ENCODE measurements at regions not wholly inside any gene's neighbourhood (a gene's known extent, or its start where the extent isn't known, plus 50 kb on each side); places are given as distances from the start of the nearest gene placed in this dataset.
"Not testable (repeated sequence)": the region's sequence is repeated elsewhere in the genome, so short reads cannot be mapped to it uniquely, and the experiment has no call there.

GRCh38 chr4:189804894-189805293, 135.8 kb upstream of the FRG1 start:
- no peak for DNase-seq

DNA sequence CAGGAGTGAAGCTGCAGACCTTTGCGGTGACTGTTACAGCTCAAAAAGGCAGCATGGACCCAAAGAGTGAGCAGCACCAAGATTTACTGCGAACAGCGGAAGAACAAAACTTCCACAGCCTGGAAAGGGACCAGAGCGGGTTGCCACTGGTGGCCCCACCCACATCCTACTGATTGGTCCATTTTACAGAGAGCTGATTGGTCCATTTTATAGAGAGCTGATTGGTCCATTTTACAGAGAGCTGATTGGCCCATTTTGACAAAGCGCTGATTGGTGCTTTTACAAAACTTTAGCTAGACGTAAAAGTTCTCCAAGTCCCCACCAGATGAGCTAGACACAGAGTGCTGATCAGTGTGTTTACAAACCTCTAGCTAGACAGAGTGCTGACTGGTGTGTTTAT, 134.2 kb upstream of the FRG1 start:
- no peak for DNase-seq

GRCh38 chr4:189807031-189807430, 133.6 kb upstream of the FRG1 start:
- no peak for DNase-seq

- DNase-seq, result no peak
Measured at GRCh38 chr4:189809241-189809735, 131.4 kb upstream of the FRG1 start.

GRCh38 chr4:189809839-189810238, 130.8 kb upstream of the FRG1 start:
- no peak for DNase-seq

DNA sequence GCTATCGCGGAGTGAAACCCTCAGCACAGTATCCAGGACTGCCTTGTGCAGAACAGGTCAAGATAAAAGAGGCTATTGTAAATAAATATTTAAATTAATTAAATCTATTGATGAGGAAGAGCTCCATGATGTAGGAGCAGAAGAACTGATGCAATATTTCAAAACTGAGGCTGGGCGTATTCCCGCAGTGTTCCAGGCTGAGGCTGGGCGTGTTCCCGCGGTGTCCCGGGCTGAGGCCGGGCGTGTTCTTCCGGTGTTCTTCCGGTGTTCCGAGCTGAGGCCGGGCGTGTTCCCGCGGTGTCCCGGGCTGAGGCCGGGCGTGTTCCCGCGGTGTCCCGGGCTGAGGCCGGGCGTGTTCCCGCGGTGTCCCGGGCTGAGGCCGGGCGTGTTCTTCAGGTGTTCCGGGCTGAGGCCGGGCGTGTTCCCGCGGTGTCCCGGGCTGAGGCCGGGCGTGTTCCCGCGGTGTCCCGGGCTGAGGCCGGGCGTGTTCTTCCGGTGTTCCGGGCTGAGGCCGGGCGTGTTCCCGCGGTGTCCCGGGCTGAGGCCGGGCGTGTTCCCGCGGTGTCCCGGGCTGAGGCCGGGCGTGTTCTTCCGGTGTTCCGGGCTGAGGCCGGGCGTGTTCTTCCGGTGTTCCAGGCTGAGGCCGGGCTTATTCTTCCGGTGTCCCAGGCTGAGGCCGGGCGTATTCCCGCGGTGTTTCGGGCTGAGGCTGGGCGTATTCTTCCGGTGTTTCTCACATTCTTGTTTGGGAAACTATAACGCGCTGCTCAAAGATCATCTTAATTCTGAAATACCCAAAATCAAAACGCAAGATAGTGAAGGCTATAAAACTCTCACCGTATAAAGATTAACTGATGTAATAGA, 130.1 kb upstream of the FRG1 start:
- not testable (repeated sequence) for DNase-seq

GRCh38 chr4:189815404-189816192, 125.1 kb upstream of the FRG1 start:
- no peak for DNase-seq

DNA sequence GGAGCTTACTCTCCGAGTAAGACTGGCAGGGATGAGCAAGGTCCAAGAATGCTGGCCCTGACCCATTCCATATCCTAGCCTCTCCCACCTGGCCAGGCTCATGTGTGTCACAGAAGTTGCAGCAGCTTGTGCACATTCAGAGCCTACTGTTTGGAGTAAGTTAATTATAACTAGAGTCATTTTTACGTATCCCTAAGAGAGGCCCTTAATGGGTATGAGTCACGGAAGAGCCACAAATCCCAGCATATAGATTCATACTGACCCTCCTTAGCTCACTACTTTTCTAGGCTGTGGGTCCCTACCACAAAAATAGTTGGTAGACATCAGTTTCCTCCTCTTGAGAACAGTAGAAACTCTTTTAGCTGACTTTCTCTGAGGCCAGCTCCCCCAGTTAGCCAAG, 118.3 kb upstream of the FRG1 start:
- no peak for DNase-seq

- DNase-seq, result no peak
Measured at GRCh38 chr4:189823591-189823990, 117.1 kb upstream of the FRG1 start.

DNA sequence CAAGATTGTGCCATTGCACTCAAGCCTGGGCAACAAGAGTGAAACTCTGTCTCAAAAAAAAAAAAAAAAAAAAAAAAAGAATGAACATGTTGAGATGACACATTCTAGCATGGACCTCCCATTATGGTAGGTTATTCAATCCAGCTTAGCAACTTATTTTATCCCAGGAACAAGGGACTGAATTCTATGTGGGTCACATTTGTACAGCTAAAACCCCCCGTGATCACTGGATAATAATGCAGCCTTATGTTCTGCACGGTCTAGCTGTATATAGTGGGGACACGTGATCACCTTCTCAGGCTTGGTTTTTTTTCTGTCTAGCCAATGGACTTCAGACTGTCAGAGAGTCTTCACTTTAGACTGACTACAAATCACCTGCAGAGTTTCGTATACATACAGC, 115.2 kb upstream of the FRG1 start:
- no peak for DNase-seq

- no peak for DNase-seq
Measured at GRCh38 chr4:189826657-189827056, 114.0 kb upstream of the FRG1 start.

- DNase-seq, result no peak
Measured at GRCh38 chr4:189828081-189828697, 112.5 kb upstream of the FRG1 start.

GRCh38 chr4:189832528-189832927, 108.1 kb upstream of the FRG1 start:
- DNase-seq, result no peak

DNA sequence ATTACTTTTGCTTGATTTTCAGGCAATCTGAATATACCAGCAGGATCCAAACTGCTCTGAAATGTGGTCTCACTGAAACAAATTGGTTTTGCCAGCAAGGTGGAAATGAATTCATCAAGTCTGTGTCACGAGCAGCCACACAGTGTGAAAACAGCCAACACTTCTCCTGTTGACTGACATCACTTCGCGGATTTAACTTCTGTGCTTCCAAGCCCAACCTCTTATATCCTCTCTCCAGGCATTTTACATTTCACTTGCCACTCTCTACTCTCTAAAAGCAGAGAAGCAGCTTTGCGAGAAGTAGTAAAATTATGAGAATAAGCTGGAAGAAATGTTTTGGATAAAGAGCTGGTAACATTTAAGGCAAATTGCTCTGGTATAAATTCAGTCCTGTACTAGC, 106.1 kb upstream of the FRG1 start:
- DNase-seq, result no peak

DNA sequence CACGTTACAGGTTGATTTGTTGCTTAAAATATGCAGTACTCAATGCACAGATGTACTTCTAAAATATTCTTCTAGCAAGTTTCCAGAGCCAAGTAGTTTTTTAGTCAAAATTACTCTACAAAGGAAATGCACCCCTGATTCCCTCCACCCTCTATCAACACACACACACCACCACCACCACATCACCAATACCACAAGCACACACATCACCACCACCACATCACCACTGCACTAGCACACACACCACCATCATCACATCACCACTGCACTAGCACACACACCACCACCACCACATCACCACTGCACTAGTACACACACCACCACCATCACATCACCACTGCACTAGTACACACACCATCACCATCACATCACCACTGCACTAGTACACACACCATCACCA, 105.2 kb upstream of the FRG1 start:
- DNase-seq, result no peak

GRCh38 chr4:189837471-189837870, 103.2 kb upstream of the FRG1 start:
- no peak for DNase-seq

GRCh38 chr4:189838821-189839497, 101.7 kb upstream of the FRG1 start:
- DNase-seq, result no peak

GRCh38 chr4:189840356-189840755, 100.3 kb upstream of the FRG1 start:
- no peak for DNase-seq

GRCh38 chr4:189843413-189844009, 97.2 kb upstream of the FRG1 start:
- no peak for DNase-seq

DNA sequence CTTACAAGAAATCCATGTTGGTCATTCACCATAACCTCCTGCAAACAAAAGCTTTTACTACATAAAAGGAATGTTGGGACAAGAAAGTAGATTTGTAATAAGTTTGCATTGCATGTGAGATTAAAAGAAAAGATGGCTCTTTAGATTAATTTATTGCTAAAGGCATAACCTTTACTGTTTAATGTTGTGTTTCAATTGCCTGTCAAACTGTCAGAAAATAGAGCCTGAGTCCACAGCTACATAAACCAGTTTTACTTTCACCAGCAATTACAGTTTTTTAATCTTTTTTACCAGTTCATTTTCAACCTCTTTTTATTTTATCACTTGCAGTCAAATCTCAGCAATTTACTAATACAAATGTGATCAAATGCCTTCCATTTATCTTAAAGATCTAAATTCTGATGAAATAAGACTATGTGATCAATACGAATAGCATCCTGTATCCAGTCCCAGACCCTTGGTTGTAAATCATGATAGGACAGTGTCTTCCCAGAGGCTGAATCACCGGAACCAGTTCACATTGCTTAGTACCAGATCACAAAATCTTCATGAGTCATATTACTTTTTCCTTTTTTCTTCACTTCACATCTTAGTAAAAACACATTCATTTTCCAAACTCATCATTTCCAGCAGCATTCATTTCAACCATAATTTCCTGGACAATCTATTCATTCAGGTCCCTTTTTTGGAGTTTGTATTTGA, 95.4 kb upstream of the FRG1 start:
- no peak for DNase-seq

- not testable (repeated sequence) for DNase-seq
Measured at GRCh38 chr4:189846094-189846493, 94.6 kb upstream of the FRG1 start.

- DNase-seq, result not testable (repeated sequence)
Measured at GRCh38 chr4:189846608-189847007, 94.1 kb upstream of the FRG1 start.
